ENCODE measurements at regions not wholly inside any gene's neighbourhood (a gene's known extent, or its start where the extent isn't known, plus 50 kb on each side); places are given as distances from the start of the nearest gene placed in this dataset.

- TF ChIP-seq, protein P1, sequence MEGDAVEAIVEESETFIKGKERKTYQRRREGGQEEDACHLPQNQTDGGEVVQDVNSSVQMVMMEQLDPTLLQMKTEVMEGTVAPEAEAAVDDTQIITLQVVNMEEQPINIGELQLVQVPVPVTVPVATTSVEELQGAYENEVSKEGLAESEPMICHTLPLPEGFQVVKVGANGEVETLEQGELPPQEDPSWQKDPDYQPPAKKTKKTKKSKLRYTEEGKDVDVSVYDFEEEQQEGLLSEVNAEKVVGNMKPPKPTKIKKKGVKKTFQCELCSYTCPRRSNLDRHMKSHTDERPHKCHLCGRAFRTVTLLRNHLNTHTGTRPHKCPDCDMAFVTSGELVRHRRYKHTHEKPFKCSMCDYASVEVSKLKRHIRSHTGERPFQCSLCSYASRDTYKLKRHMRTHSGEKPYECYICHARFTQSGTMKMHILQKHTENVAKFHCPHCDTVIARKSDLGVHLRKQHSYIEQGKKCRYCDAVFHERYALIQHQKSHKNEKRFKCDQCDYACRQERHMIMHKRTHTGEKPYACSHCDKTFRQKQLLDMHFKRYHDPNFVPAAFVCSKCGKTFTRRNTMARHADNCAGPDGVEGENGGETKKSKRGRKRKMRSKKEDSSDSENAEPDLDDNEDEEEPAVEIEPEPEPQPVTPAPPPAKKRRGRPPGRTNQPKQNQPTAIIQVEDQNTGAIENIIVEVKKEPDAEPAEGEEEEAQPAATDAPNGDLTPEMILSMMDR (IDR thresholded peaks at IDR 0.05; ENCODE audit: low read depth, low read length, missing control alignments), result no peak
- no peak for DNase-seq (ENCODE audit: extremely low read depth, low read depth)
- H3K4me3 ChIP-seq (replicated peaks; ENCODE audit: low read depth, low read length), result no peak overlapping the region
Measured at GRCh38 chr11:28966951-28967350, 858.8 kb downstream of the METTL15 start.

- H3K4me3 ChIP-seq (replicated peaks; ENCODE audit: low read depth, low read length), result no peak overlapping the region
- DNase-seq (ENCODE audit: extremely low read depth, low read depth), result no peak
- TF ChIP-seq, protein P1 (IDR thresholded peaks at IDR 0.05; ENCODE audit: low read depth, low read length, missing control alignments), result no peak
Measured at GRCh38 chr11:28965819-28966218, 857.6 kb downstream of the METTL15 start.

GRCh38 chr11:28964811-28965210 is 856.6 kb downstream of the METTL15 start:
- TF ChIP-seq, protein P1 (IDR thresholded peaks at IDR 0.05; ENCODE audit: low read depth, low read length, missing control alignments), result no peak
- H3K4me3 ChIP-seq (replicated peaks; ENCODE audit: low read depth, low read length), result no peak overlapping the region
- DNase-seq (ENCODE audit: extremely low read depth, low read depth), result no peak

DNA sequence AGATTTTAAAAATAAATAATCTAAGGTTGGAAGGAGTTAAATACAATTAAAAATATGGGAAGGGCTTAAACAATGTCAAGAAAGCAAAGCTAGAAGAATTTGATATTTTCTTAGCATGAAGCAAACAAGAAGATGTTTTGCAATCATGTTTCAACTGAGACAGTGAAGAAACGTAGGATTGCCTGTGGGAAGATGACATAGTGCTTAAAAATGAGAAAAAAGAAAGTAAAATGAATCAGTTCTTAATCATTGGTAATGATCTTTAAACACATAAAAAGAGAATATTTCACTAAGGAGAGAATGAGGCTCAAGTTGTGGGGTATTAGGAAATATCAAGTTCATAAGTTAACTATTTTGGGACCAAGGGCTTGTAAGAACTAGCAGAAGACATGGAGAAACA is 855.0 kb downstream of the METTL15 start:
- DNase-seq (ENCODE audit: extremely low read depth, low read depth), result no peak
- TF ChIP-seq, protein P1 (IDR thresholded peaks at IDR 0.05; ENCODE audit: low read depth, low read length, missing control alignments), result no peak
- no peak overlapping the region for H3K4me3 ChIP-seq (replicated peaks; ENCODE audit: low read depth, low read length)

DNA sequence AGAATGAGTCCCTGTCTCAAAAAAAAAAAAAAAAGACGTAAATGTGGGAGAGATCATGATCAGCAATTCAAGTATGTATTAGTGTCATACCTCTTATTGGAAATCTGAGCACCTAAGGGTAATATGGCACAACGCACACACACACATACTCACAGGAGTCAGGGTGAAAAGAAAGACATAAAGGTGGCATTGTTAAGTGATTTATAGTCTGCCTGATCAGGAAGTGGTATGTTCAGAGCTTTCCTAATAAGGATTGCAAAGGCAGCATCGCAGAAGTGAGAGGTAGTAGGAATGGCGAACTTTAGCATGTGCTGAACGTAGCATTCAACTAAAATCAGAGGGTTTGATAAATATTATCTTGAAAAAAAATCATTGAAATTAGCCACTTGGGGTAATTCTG is 854.3 kb downstream of the METTL15 start:
- no peak for DNase-seq (ENCODE audit: extremely low read depth, low read depth)
- H3K4me3 ChIP-seq (replicated peaks; ENCODE audit: low read depth, low read length), result no peak overlapping the region
- TF ChIP-seq, protein P1 (IDR thresholded peaks at IDR 0.05; ENCODE audit: low read depth, low read length, missing control alignments), result no peak

- no peak for DNase-seq (ENCODE audit: extremely low read depth, low read depth)
Measured at GRCh38 chr11:28961726-28962125, 853.5 kb downstream of the METTL15 start.

GRCh38 chr11:28956446-28956845 is 848.3 kb downstream of the METTL15 start:
- no peak overlapping the region for H3K4me3 ChIP-seq (replicated peaks; ENCODE audit: low read depth, low read length)
- DNase-seq (ENCODE audit: extremely low read depth, low read depth), result no peak
- TF ChIP-seq, protein P1 (IDR thresholded peaks at IDR 0.05; ENCODE audit: low read depth, low read length, missing control alignments), result no peak

More at GRCh38 chr11:28961726-28962125, 853.5 kb downstream of the METTL15 start:
- TF ChIP-seq, protein P1 (IDR thresholded peaks at IDR 0.05; ENCODE audit: low read depth, low read length, missing control alignments), result no peak
- no peak overlapping the region for H3K4me3 ChIP-seq (replicated peaks; ENCODE audit: low read depth, low read length)
